HCT116 (cell line): ENCODE measurements at regions not wholly inside any gene's neighbourhood (a gene's known extent, or its start where the extent isn't known, plus 50 kb on each side); places are given as distances from the start of the nearest gene placed in this dataset.

Experiments used
- ATAC-seq: fragments of 200-7000 bp; cut with Tn5 transposase; 2 replicates; pipeline ENCODE4 v1.9.1; 2020; ENCODE audit warnings: mild to moderate bottlenecking, moderate library complexity
- BruUV-seq: library from RNA; stranded (reverse); fragments of 400-500 nt; replicated peaks from 2 replicates; lab custom pipeline; 2021; lab: Mats Ljungman, UMichigan
- CTCF ChIA-PET: fragments of 300-600 bp; sonication (Branson Sonifier 250); formaldehyde crosslinking; loops from one replicate; lab custom pipeline; 2021; ENCODE audit warnings: antibody characterized with exemption; lab: Charles Lee
- POLR2A ChIA-PET: fragments of 300-600, 350-600 bp; sonication (Branson Sonifier 250); formaldehyde crosslinking; loops from one replicate; lab custom pipeline; 2021; ENCODE audit warnings: antibody characterized with exemption; lab: Charles Lee
- RAD21 ChIA-PET, 2 experiments: fragments of 300-600 bp; sonication (Branson Sonifier 250); formaldehyde crosslinking; loops; one replicate each; lab custom pipeline; 2023; ENCODE audit warnings: low total read pairs in 2 of 2; ENCODE audit not compliant: uncharacterized antibody in 2 of 2, unreplicated experiment in 2 of 2, low non-redundant PET in 1 of 2; lab: Charles Lee
- DNase-seq: peaks from one replicate; pipeline ENCODE4 v3.0.0-alpha.2; 2010; ENCODE audit warnings: low read depth, low spot score
- H2AFZ ChIP-seq: fragments of 200-600 bp; shearing (Covaris generic), sonication (generic); 2 replicates; pipeline ENCODE4 v1.6.1; 2017; ENCODE audit warnings: low read depth, mixed run types, mixed read lengths, antibody characterized with exemption, low read length; ENCODE audit not compliant: poor library complexity, severe bottlenecking
- H3K27ac ChIP-seq: 2 replicates; pipeline ENCODE4 v1.5.1; 2012; ENCODE audit warnings: low read depth, low read length
- H3K27me3 ChIP-seq: fragments of 200-600 bp; sonication (generic); 2 replicates; pipeline ENCODE4 v1.6.1; 2016; ENCODE audit warnings: mixed run types, low read length, mixed read lengths; ENCODE audit not compliant: insufficient read depth
- H3K36me3 ChIP-seq, 2 experiments: fragments of 200-500 bp in 1 of 2; fragments of 200-600 bp in 1 of 2; sonication (Bioruptor generic) in 1 of 2; sonication (generic) in 1 of 2; 2 replicates each; pipeline versions ENCODE4 v1.5.1 to v1.6.1; 2014 to 2016; ENCODE audit warnings: low read length in 2 of 2, inconsistent platforms in 1 of 2, mixed read lengths in 1 of 2, mixed run types in 1 of 2; ENCODE audit not compliant: insufficient read depth in 2 of 2, control insufficient read depth in 1 of 2
- H3K4me1 ChIP-seq, 2 experiments: fragments of 200-600 bp in 1 of 2; sonication (generic) in 1 of 2; 2 replicates each; pipeline versions ENCODE4 v1.5.1 to v1.6.1; 2012 to 2017; ENCODE audit warnings: low read length in 2 of 2, inconsistent platforms in 1 of 2, mild to moderate bottlenecking in 1 of 2, mixed read lengths in 1 of 2, mixed run types in 1 of 2, moderate library complexity in 1 of 2; ENCODE audit not compliant: insufficient read depth in 2 of 2, control insufficient read depth in 1 of 2
- H3K4me2 ChIP-seq: fragments of 200-600 bp; sonication (generic); 2 replicates; pipeline ENCODE4 v1.6.1; 2017; ENCODE audit warnings: mixed run types, low read length, mixed read lengths
- H3K4me3 ChIP-seq, 2 experiments: fragments of 200-600 bp in 1 of 2; sonication (generic) in 1 of 2; replicated peaks in 1 of 2; 2 replicates each; pipeline ENCODE4 v1.5.1; 2011 to 2016; ENCODE audit warnings: low read length in 2 of 2, control low read depth in 1 of 2, low read depth in 1 of 2, mild to moderate bottlenecking in 1 of 2, mixed read lengths in 1 of 2, mixed run types in 1 of 2
- H3K79me2 ChIP-seq: fragments of 200-600 bp; sonication (generic); 2 replicates; pipeline ENCODE4 v1.6.1; 2017; ENCODE audit warnings: mild to moderate bottlenecking, mixed run types, low read length, moderate library complexity, mixed read lengths; ENCODE audit not compliant: insufficient read depth
- H3K9ac ChIP-seq: fragments of 200-600 bp; sonication (generic); 2 replicates; pipeline ENCODE4 v1.6.1; 2016; ENCODE audit warnings: low read length, mixed read lengths
- H3K9me2 ChIP-seq: fragments of 200-600 bp; sonication (generic), shearing (Covaris generic); 2 replicates; pipeline ENCODE4 v1.6.1; 2017; ENCODE audit warnings: mixed run types, mild to moderate bottlenecking, moderate library complexity; ENCODE audit not compliant: insufficient read depth
- H3K9me3 ChIP-seq, 2 experiments: fragments of 200-500 bp in 1 of 2; fragments of 200-600 bp in 1 of 2; sonication (Bioruptor generic) in 1 of 2; sonication (generic) in 1 of 2; 2 replicates each; pipeline ENCODE4 v1.6.1; 2014 to 2017; ENCODE audit warnings: low read length in 2 of 2, mixed read lengths in 2 of 2, inconsistent platforms in 1 of 2, low read depth in 1 of 2, mild to moderate bottlenecking in 1 of 2, mixed run types in 1 of 2, moderate library complexity in 1 of 2; ENCODE audit not compliant: control insufficient read depth in 1 of 2, insufficient read depth in 1 of 2
- H4K20me1 ChIP-seq: fragments of 200-600 bp; sonication (generic), shearing (Covaris generic); 2 replicates; pipeline ENCODE4 v1.6.1; 2017; ENCODE audit warnings: mixed run types, mild to moderate bottlenecking, moderate library complexity; ENCODE audit not compliant: insufficient read depth
- ATF3 ChIP-seq: IDR thresholded peaks from 2 replicates; pipeline ENCODE4 v1.6.1; 2012
- CEBPB ChIP-seq: IDR thresholded peaks from 2 replicates; pipeline ENCODE4 v1.6.1; 2012; ENCODE audit warnings: low read depth
- CTCF ChIP-seq, 3 experiments: fragments of 200-600 bp in 1 of 3; sonication (generic) in 1 of 3; IDR thresholded peaks in 2 of 3; conservative IDR thresholded peaks in 1 of 3; 2 replicates each; pipeline ENCODE4 v1.5.1; 2012 to 2017; ENCODE audit warnings: low read depth in 2 of 3, low read length in 2 of 3, antibody characterized with exemption in 1 of 3, borderline replicate concordance in 1 of 3, control low read depth in 1 of 3, mild to moderate bottlenecking in 1 of 3, mixed read lengths in 1 of 3, mixed run types in 1 of 3, moderate library complexity in 1 of 3; ENCODE audit not compliant: insufficient read depth in 1 of 3
- ELF1 ChIP-seq: IDR thresholded peaks from 2 replicates; pipeline ENCODE4 v1.6.1; 2012; ENCODE audit warnings: low read depth, borderline replicate concordance
- EZH2 ChIP-seq: fragments of 200-600 bp; sonication (generic); IDR thresholded peaks from 2 replicates; pipeline ENCODE4 v1.6.1; 2017; ENCODE audit warnings: antibody characterized with exemption, mixed run types
- MAX ChIP-seq: IDR thresholded peaks from 2 replicates; pipeline ENCODE4 v1.6.1; 2012
- POLR2AphosphoS5 ChIP-seq: IDR thresholded peaks from 2 replicates; pipeline ENCODE4 v1.6.1; 2011; ENCODE audit warnings: mild to moderate bottlenecking, low read depth, low read length, moderate library complexity
- RAD21 ChIP-seq: IDR thresholded peaks from 2 replicates; pipeline ENCODE4 v1.6.1; 2012; ENCODE audit warnings: low read depth, mild to moderate bottlenecking
- REST ChIP-seq: IDR thresholded peaks from 2 replicates; pipeline ENCODE4 v1.6.1; 2012; ENCODE audit warnings: low read depth
- SIN3A ChIP-seq: IDR thresholded peaks from 2 replicates; pipeline ENCODE4 v1.6.1; 2012; ENCODE audit warnings: low read depth
- SRF ChIP-seq: IDR thresholded peaks from 2 replicates; pipeline ENCODE4 v1.6.1; 2012; ENCODE audit warnings: low read depth
- TCF7L2 ChIP-seq: IDR thresholded peaks from 2 replicates; pipeline ENCODE4 v1.7.0; 2011; ENCODE audit warnings: borderline replicate concordance, inconsistent platforms; ENCODE audit not compliant: insufficient read depth, insufficient read length; ENCODE audit errors: extremely low read depth
- ZNF274 ChIP-seq: fragments of 200-500 bp; sonication (Bioruptor generic); IDR thresholded peaks from 2 replicates; pipeline ENCODE4 v1.6.1; 2014; ENCODE audit warnings: mild to moderate bottlenecking, low read depth, low read length, inconsistent platforms
- intact Hi-C: fragments of 100-400 bp; cut with micrococcal nuclease; formaldehyde crosslinking; loops from 2 replicates; pipeline ENCODE4 v1.10.0; 2022

GRCh38 chr2:19652811-19653210 is 249.0 kb downstream of the TTC32 start:
- H2AFZ ChIP-seq, result no peak overlapping the region
- H3K4me1 ChIP-seq, result no peaks in the 10 kb centered on the region
- H3K4me3 ChIP-seq, result no peak overlapping the region
- H3K9me2 ChIP-seq, result no peaks in the 10 kb centered on the region
- H3K4me2 ChIP-seq, result no peak overlapping the region
- H3K79me2 ChIP-seq, result no peaks in the 10 kb centered on the region
- H3K36me3 ChIP-seq, result no peaks in the 10 kb centered on the region
- H4K20me1 ChIP-seq, result no peaks in the 10 kb centered on the region
- ChIA-PET POLR2A (no interaction called here), RAD21 (no interaction called here), CTCF (no interaction called here)
- no peak for TF ChIP-seq MAX
- TF ChIP-seq CTCF (IDR thresholded peaks at IDR 0.05 in 2 of 3, conservative IDR thresholded peaks at IDR 0.05 in 1 of 3; ENCODE audit: borderline replicate concordance in 1 of 3, insufficient read depth in 1 of 3, low read depth in 2 of 3, low read length in 2 of 3), result no peak
- no peak for DNase-seq
- intact Hi-C loops, result no loop called here
- H3K27ac ChIP-seq, result no peak overlapping the region
- BruUV-seq, result no TSS peak
- H3K9me3 ChIP-seq, result no peaks in the 10 kb centered on the region
- no peak overlapping the region for H3K9ac ChIP-seq
- H3K27me3 ChIP-seq, result no peaks in the 10 kb centered on the region
- no peak for ATAC-seq

GRCh38 chr2:19651466-19651865 is 250.3 kb downstream of the TTC32 start:
- no peaks in the 10 kb centered on the region for H3K9me3 ChIP-seq
- no TSS peak for BruUV-seq
- no peak for TF ChIP-seq TCF7L2
- no peak for TF ChIP-seq REST
- TF ChIP-seq SRF, result no peak
- TF ChIP-seq POLR2AphosphoS5, result no peak
- TF ChIP-seq SIN3A, result no peak
- TF ChIP-seq CEBPB, result no peak
- TF ChIP-seq EZH2, result no peak
- no peak for TF ChIP-seq ZNF274
- no peak for TF ChIP-seq RAD21
- TF ChIP-seq ATF3, result no peak
- no peak for TF ChIP-seq ELF1

More at GRCh38 chr2:19651466-19651865, 250.3 kb downstream of the TTC32 start:
- Histone ChIP-seq H3K4me1 (no peaks in the 10 kb centered on the region), H3K79me2 (no peaks in the 10 kb centered on the region), H3K27me3 (no peaks in the 10 kb centered on the region), H4K20me1 (no peaks in the 10 kb centered on the region), H2AFZ (no peak overlapping the region), H3K9ac (no peak overlapping the region), H3K27ac (no peak overlapping the region), H3K9me2 (no peaks in the 10 kb centered on the region), H3K4me2 (no peak overlapping the region), H3K4me3 (no peak overlapping the region), H3K36me3 (no peaks in the 10 kb centered on the region)
- DNase-seq (no peak), ATAC-seq (no peak)
- ChIA-PET CTCF (no interaction called here), RAD21 (no interaction called here), POLR2A (no interaction called here)
- intact Hi-C loops, result no loop called here
